ENCODE measurements at regions not wholly inside any gene's neighbourhood (a gene's known extent, or its start where the extent isn't known, plus 50 kb on each side); places are given as distances from the start of the nearest gene placed in this dataset.

DNA sequence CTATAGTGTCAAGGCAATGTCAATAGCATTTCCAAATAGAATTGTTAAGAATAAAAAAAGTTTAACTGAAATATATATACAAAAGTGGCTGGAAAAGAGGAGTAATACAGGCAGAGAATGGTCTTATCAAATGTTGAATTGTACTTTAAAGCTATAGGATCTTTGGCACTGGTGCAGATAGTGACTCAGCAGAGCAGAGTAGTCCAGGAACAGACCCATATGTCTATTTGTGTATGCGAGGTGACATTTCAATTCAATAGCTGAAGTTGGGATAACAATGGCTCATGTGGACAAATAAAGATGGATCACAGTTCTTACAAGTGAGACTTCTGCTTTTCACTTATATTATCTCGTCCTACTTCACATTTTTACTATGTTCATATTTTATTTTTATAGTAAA is 543.0 kb upstream of the B3GALT2 start:
- DNase-seq (ENCODE audit: low read depth), result no peak
- no peak overlapping the region for H3K4me3 ChIP-seq (ENCODE audit: control insufficient read depth, low read depth, low read length)
- TF ChIP-seq, protein P1, sequence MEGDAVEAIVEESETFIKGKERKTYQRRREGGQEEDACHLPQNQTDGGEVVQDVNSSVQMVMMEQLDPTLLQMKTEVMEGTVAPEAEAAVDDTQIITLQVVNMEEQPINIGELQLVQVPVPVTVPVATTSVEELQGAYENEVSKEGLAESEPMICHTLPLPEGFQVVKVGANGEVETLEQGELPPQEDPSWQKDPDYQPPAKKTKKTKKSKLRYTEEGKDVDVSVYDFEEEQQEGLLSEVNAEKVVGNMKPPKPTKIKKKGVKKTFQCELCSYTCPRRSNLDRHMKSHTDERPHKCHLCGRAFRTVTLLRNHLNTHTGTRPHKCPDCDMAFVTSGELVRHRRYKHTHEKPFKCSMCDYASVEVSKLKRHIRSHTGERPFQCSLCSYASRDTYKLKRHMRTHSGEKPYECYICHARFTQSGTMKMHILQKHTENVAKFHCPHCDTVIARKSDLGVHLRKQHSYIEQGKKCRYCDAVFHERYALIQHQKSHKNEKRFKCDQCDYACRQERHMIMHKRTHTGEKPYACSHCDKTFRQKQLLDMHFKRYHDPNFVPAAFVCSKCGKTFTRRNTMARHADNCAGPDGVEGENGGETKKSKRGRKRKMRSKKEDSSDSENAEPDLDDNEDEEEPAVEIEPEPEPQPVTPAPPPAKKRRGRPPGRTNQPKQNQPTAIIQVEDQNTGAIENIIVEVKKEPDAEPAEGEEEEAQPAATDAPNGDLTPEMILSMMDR (IDR thresholded peaks at IDR 0.05; ENCODE audit: control insufficient read depth, insufficient read depth, low read depth, low read length, missing control alignments), result no peak

DNA sequence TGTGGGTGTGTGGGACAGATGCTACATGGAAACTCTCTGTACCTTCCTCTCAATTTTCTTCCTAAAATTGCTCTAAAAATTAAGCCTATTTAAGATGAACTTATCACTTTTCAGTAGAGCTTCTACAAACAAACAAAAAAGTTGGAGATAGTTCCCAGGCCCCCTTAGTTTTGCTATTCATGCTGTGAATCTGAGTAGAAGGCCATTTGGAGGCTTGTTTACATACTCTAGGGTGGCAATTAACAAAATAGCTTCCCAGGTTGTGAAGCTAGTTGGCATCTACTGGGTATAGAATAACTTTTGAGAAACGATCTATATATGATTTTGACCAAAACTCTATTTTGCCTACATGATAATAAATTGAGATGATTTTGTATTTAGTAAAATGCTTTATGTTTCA is 541.4 kb upstream of the B3GALT2 start:
- no peak overlapping the region for H3K4me3 ChIP-seq (ENCODE audit: control insufficient read depth, low read depth, low read length)
- no peak for DNase-seq (ENCODE audit: low read depth)
- TF ChIP-seq, protein P1 (IDR thresholded peaks at IDR 0.05; ENCODE audit: control insufficient read depth, insufficient read depth, low read depth, low read length, missing control alignments), result no peak

DNA sequence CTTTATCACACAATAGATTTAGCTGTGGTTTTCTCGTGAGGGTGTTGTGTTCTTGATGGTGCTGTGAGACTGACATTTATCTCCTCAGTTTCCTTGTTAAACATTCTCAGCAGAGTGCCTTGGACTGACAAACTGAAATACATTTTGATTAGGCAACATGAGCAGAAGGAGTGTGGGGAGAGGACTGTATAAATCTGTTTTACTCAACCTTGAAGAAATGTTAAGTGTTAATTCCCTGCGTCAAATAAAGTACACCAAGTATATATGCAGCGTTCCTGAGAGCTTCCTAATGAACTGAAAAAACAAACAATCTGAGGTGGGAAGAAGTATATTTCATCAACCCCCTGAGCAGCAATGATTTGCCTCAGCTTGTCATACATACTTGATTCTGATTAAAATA is 540.3 kb upstream of the B3GALT2 start:
- no peak for DNase-seq (ENCODE audit: low read depth)
- no peak overlapping the region for H3K4me3 ChIP-seq (ENCODE audit: control insufficient read depth, low read depth, low read length)
- TF ChIP-seq, protein P1 (IDR thresholded peaks at IDR 0.05; ENCODE audit: control insufficient read depth, insufficient read depth, low read depth, low read length, missing control alignments), result no peak

DNA sequence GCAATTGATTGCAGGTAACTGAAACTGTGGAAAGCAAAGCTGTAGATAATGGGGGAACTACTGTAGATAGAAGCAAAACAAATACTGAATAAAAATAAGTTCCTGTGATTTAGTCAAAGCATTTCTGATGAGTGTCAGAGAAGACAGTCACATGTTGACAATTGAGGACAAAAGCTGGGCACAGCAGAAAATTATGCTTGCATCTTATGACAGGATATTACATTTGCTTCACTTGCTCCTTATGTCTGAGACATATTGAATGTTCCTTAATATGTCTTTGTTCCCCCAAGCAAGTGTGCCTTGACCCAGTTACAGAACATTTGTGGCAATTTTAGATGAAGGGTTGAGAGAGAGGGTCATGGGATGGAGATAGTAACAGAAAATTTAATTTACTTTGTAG is 526.0 kb upstream of the B3GALT2 start:
- TF ChIP-seq, protein P1 (IDR thresholded peaks at IDR 0.05; ENCODE audit: control insufficient read depth, insufficient read depth, low read depth, low read length, missing control alignments), result no peak
- no peak overlapping the region for H3K4me3 ChIP-seq (ENCODE audit: control insufficient read depth, low read depth, low read length)
- DNase-seq (ENCODE audit: low read depth), result no peak

DNA sequence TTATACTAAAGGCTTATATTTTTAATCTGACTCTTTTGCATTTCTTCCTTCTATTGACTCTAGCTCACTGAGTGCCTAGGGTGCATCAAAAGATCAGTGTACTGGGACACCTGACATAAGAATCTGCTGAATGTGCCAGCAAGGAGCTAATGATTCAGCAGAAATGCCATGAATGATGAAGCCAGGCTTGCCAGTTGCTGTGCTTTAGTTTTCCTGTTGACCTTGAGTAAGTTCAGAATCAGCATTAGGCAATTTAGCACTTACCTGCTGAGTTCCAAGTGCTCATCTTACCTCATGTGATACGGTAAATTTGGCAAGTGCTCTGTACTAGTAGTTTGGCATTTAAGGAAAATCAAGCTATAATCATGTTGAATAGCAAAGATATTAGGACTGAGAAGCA is 523.2 kb upstream of the B3GALT2 start:
- TF ChIP-seq, protein P1 (IDR thresholded peaks at IDR 0.05; ENCODE audit: control insufficient read depth, insufficient read depth, low read depth, low read length, missing control alignments), result no peak
- DNase-seq (ENCODE audit: low read depth), result no peak
- no peak overlapping the region for H3K4me3 ChIP-seq (ENCODE audit: control insufficient read depth, low read depth, low read length)

DNA sequence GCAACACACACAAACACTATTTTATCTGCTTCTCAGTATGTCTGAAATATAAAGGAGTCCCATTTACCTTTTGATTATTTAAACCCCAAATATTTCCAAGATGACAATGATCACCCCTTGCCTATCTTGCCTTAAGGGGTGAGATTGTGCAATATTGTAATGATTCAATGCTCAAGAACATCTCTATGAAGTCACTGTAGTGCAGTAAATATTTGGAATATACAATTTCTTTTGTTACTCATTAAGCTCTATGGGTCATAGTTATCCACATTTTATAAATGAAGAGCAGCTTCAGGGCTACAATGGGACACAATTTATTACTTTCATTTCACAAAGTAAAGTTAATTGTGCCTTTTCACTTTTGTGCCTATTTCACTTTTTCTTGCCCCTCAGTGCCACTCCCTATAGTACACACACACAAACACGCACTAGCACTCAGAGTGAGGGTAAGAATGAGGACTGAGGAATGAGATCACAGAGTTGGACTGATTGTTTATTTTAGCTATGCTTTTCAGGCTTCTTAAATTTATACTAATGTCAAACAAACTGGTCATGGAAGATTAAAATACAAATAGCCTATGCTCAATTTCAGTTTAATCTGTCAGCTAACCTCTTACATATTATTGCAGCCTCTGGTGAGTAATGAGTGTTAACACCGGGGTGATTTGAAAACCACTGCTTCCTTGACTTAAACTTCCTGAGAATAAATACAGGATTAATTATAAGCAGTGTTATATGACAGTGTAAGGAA is 521.0 kb upstream of the B3GALT2 start:
- no peak for DNase-seq (ENCODE audit: low read depth)
- TF ChIP-seq, protein P1 (IDR thresholded peaks at IDR 0.05; ENCODE audit: control insufficient read depth, insufficient read depth, low read depth, low read length, missing control alignments), result no peak
- no peak overlapping the region for H3K4me3 ChIP-seq (ENCODE audit: control insufficient read depth, low read depth, low read length)

Data from AG09309 (cell line).